Astrocyte (in vitro differentiated cells and primary cell): ENCODE measurements at regions not wholly inside any gene's neighbourhood (a gene's known extent, or its start where the extent isn't known, plus 50 kb on each side); places are given as distances from the start of the nearest gene placed in this dataset.

Experiments
- DNase-seq: peaks from one replicate; pipeline ENCODE4 v3.0.0-alpha.2; 2010; ENCODE audit warnings: low read depth
- FAIRE-seq: peaks from 2 replicates; lab custom pipeline; 2011; peaks lifted over from hg19 to GRCh38; lab: Jason Lieb, UNC
- H2AFZ ChIP-seq: 2 replicates; pipeline ENCODE4 v1.6.0; 2012; ENCODE audit warnings: low read depth, low read length, inconsistent platforms
- H3K27ac ChIP-seq: 2 replicates; pipeline ENCODE4 v1.5.1; 2011; ENCODE audit warnings: low read depth, low read length, inconsistent platforms
- H3K27me3 ChIP-seq: 2 replicates; pipeline ENCODE4 v1.6.0; 2011; ENCODE audit warnings: low read length, inconsistent platforms; ENCODE audit not compliant: insufficient read depth
- H3K36me3 ChIP-seq: 2 replicates; pipeline ENCODE4 v1.5.1; 2011; ENCODE audit warnings: low read length, inconsistent platforms; ENCODE audit not compliant: insufficient read depth
- H3K4me1 ChIP-seq: 2 replicates; pipeline ENCODE4 v1.5.1; 2011; ENCODE audit warnings: low read length, inconsistent platforms; ENCODE audit not compliant: insufficient read depth
- H3K4me2 ChIP-seq: 2 replicates; pipeline ENCODE4 v1.6.0; 2012; ENCODE audit warnings: low read length, inconsistent platforms
- H3K4me3 ChIP-seq: 2 replicates; pipeline ENCODE4 v1.5.1; 2011; ENCODE audit warnings: low read depth, mild to moderate bottlenecking, low read length, inconsistent platforms; ENCODE audit not compliant: insufficient read depth
- H3K79me2 ChIP-seq: 2 replicates; pipeline ENCODE4 v1.6.0; 2012; ENCODE audit warnings: mild to moderate bottlenecking, low read length, inconsistent platforms; ENCODE audit not compliant: insufficient read depth
- H3K9ac ChIP-seq: 2 replicates; pipeline ENCODE4 v1.6.0; 2012; ENCODE audit warnings: mild to moderate bottlenecking, low read length, inconsistent platforms
- H3K9me3 ChIP-seq: 2 replicates; pipeline ENCODE4 v1.5.1; 2012; ENCODE audit warnings: low read depth, mild to moderate bottlenecking, low read length, inconsistent platforms; ENCODE audit not compliant: insufficient read depth
- H4K20me1 ChIP-seq: 2 replicates; pipeline ENCODE4 v1.6.0; 2012; ENCODE audit warnings: low read length, inconsistent platforms; ENCODE audit not compliant: insufficient read depth
- H3K27ac Mint-ChIP-seq: one replicate; pipeline ENCODE4 v1.8.0; 2021; ENCODE audit warnings: mild to moderate bottlenecking, mixed read lengths; ENCODE audit not compliant: unreplicated experiment
- H3K27me3 Mint-ChIP-seq: one replicate; pipeline ENCODE4 v1.8.0; 2021; ENCODE audit warnings: low read depth, mixed read lengths; ENCODE audit not compliant: unreplicated experiment
- H3K36me3 Mint-ChIP-seq: one replicate; pipeline ENCODE4 v1.8.0; 2021; ENCODE audit warnings: low read depth, mixed read lengths; ENCODE audit not compliant: unreplicated experiment
- H3K4me1 Mint-ChIP-seq: one replicate; pipeline ENCODE4 v1.8.0; 2021; ENCODE audit warnings: low read depth, mixed read lengths; ENCODE audit not compliant: unreplicated experiment
- H3K4me3 Mint-ChIP-seq: one replicate; pipeline ENCODE4 v1.8.0; 2021; ENCODE audit warnings: mild to moderate bottlenecking, moderate library complexity, mixed read lengths; ENCODE audit not compliant: unreplicated experiment
- H3K9me3 Mint-ChIP-seq: one replicate; pipeline ENCODE4 v1.8.0; 2021; ENCODE audit warnings: mild to moderate bottlenecking, mixed read lengths; ENCODE audit not compliant: unreplicated experiment
- CTCF ChIP-seq: IDR thresholded peaks from 2 replicates; pipeline ENCODE4 v1.5.1; 2011; ENCODE audit warnings: low read depth, mild to moderate bottlenecking, inconsistent platforms, low read length, moderate library complexity; ENCODE audit not compliant: insufficient read depth
- EZH2 ChIP-seq: IDR thresholded peaks from 2 replicates; pipeline ENCODE4 v1.6.1; 2012; ENCODE audit warnings: mild to moderate bottlenecking, low read length, inconsistent platforms; ENCODE audit not compliant: insufficient read depth

- no peaks in the 10 kb centered on the region for H3K36me3 ChIP-seq
- no peak overlapping the region for H3K9ac ChIP-seq
- DNase-seq (no peak), FAIRE-seq (no peak)
- no peaks in the 10 kb centered on the region for H3K79me2 ChIP-seq
- H3K9me3 ChIP-seq: no peaks in the 10 kb centered on the region
- H4K20me1 ChIP-seq: no peaks in the 10 kb centered on the region
- Mint-ChIP-seq H3K36me3 (no peaks in the 10 kb centered on the region), H3K27ac (no peak overlapping the region), H3K27me3 (peaks cover 56% of the 10 kb centered on the region), H3K4me3 (no peak overlapping the region), H3K9me3 (peaks cover 1% of the 10 kb centered on the region), H3K4me1 (no peaks in the 10 kb centered on the region)
- H3K4me2 ChIP-seq: no peak overlapping the region
- H3K27ac ChIP-seq: no peak overlapping the region
- TF ChIP-seq CTCF (no peak), EZH2 (no peak)
- H3K4me3 ChIP-seq: no peak overlapping the region
- H3K27me3 ChIP-seq: peaks cover 7% of the 10 kb centered on the region
- no peaks in the 10 kb centered on the region for H3K4me1 ChIP-seq
- H2AFZ ChIP-seq: no peak overlapping the region
Measured at GRCh38 chr1:37393173-37394120, 80.9 kb upstream of the ZC3H12A start.

GRCh38 chr1:37394574-37395464 is 79.6 kb upstream of the ZC3H12A start:
- H3K79me2 ChIP-seq: no peaks in the 10 kb centered on the region
- H3K9ac ChIP-seq: no peak overlapping the region
- no peak overlapping the region for H2AFZ ChIP-seq
- H3K27me3 Mint-ChIP-seq: peaks cover 58% of the 10 kb centered on the region
- H3K27ac ChIP-seq: no peak overlapping the region
- H3K27me3 ChIP-seq: peaks cover 8% of the 10 kb centered on the region
- H3K4me2 ChIP-seq: no peak overlapping the region
- H3K36me3 ChIP-seq: no peaks in the 10 kb centered on the region
- H3K9me3 ChIP-seq: no peaks in the 10 kb centered on the region
- no peak overlapping the region for H3K4me3 Mint-ChIP-seq
- H3K4me1 Mint-ChIP-seq: no peaks in the 10 kb centered on the region
- H4K20me1 ChIP-seq: no peaks in the 10 kb centered on the region
- no peak overlapping the region for H3K4me3 ChIP-seq
- peaks cover 1% of the 10 kb centered on the region for H3K9me3 Mint-ChIP-seq
- H3K4me1 ChIP-seq: no peaks in the 10 kb centered on the region
- no peaks in the 10 kb centered on the region for H3K36me3 Mint-ChIP-seq
- H3K27ac Mint-ChIP-seq: no peak overlapping the region
- TF ChIP-seq EZH2 (no peak), CTCF (no peak)
- DNase-seq: no peak
- no peak for FAIRE-seq
